ENCODE measurements at regions not wholly inside any gene's neighbourhood (a gene's known extent, or its start where the extent isn't known, plus 50 kb on each side); places are given as distances from the start of the nearest gene placed in this dataset.

- H3K36me3 ChIP-seq (ENCODE audit: control insufficient read depth, insufficient read depth, low read length), result no peaks in the 10 kb centered on the region
- H3K27me3 ChIP-seq (ENCODE audit: control insufficient read depth, insufficient read depth, low read length), result no peaks in the 10 kb centered on the region
- no peaks in the 10 kb centered on the region for H3K9me3 ChIP-seq (ENCODE audit: control insufficient read depth, low read length)
- no peak overlapping the region for H3K27ac ChIP-seq
- H3K4me2 ChIP-seq (ENCODE audit: low read length), result no peak overlapping the region
- no peak overlapping the region for H3K9ac ChIP-seq
- H3K4me3 ChIP-seq (ENCODE audit: low read depth, low read length), result no peak overlapping the region
- H3K79me2 ChIP-seq, result no peaks in the 10 kb centered on the region
- H3K4me1 ChIP-seq, result no peaks in the 10 kb centered on the region
- no peak for TF ChIP-seq CTCF (IDR thresholded peaks at IDR 0.05)
- no peak overlapping the region for H2AFZ ChIP-seq
These were observed 109.5 kb upstream of the PKP2 start for GRCh38 chr12:33006106-33006505.

GRCh38 chr12:33000016-33000415, 103.4 kb upstream of the PKP2 start:
- Histone ChIP-seq H3K4me3 (ENCODE audit: low read depth, low read length) (no peak overlapping the region), H3K9ac (no peak overlapping the region), H3K79me2 (no peaks in the 10 kb centered on the region), H3K27ac (no peak overlapping the region), H3K4me2 (ENCODE audit: low read length) (no peak overlapping the region), H3K4me1 (no peaks in the 10 kb centered on the region), H3K36me3 (ENCODE audit: control insufficient read depth, insufficient read depth, low read length) (no peaks in the 10 kb centered on the region), H3K27me3 (ENCODE audit: control insufficient read depth, insufficient read depth, low read length) (no peaks in the 10 kb centered on the region), H2AFZ (no peak overlapping the region), H3K9me3 (ENCODE audit: control insufficient read depth, low read length) (no peaks in the 10 kb centered on the region)
- TF ChIP-seq CTCF (IDR thresholded peaks at IDR 0.05), result no peak

GRCh38 chr12:32997471-32997870, 100.9 kb upstream of the PKP2 start:
- H2AFZ ChIP-seq, result no peak overlapping the region
- no peaks in the 10 kb centered on the region for H3K9me3 ChIP-seq (ENCODE audit: control insufficient read depth, low read length)
- no peak overlapping the region for H3K27ac ChIP-seq
- no peaks in the 10 kb centered on the region for H3K27me3 ChIP-seq (ENCODE audit: control insufficient read depth, insufficient read depth, low read length)
- no peaks in the 10 kb centered on the region for H3K79me2 ChIP-seq
- no peak for TF ChIP-seq CTCF (IDR thresholded peaks at IDR 0.05)
- no peak overlapping the region for H3K9ac ChIP-seq
- H3K4me1 ChIP-seq, result no peaks in the 10 kb centered on the region
- H3K4me2 ChIP-seq (ENCODE audit: low read length), result no peak overlapping the region
- H3K4me3 ChIP-seq (ENCODE audit: low read depth, low read length), result no peak overlapping the region
- H3K36me3 ChIP-seq (ENCODE audit: control insufficient read depth, insufficient read depth, low read length), result no peaks in the 10 kb centered on the region

- H3K79me2 ChIP-seq, result no peaks in the 10 kb centered on the region
- H3K4me1 ChIP-seq, result no peaks in the 10 kb centered on the region
- no peak overlapping the region for H3K4me3 ChIP-seq (ENCODE audit: low read depth, low read length)
- no peaks in the 10 kb centered on the region for H3K36me3 ChIP-seq (ENCODE audit: control insufficient read depth, insufficient read depth, low read length)
- no peak for TF ChIP-seq CTCF (IDR thresholded peaks at IDR 0.05)
- H3K27ac ChIP-seq, result no peak overlapping the region
- H3K27me3 ChIP-seq (ENCODE audit: control insufficient read depth, insufficient read depth, low read length), result no peaks in the 10 kb centered on the region
- no peak overlapping the region for H3K4me2 ChIP-seq (ENCODE audit: low read length)
- H3K9me3 ChIP-seq (ENCODE audit: control insufficient read depth, low read length), result no peaks in the 10 kb centered on the region
- H3K9ac ChIP-seq, result no peak overlapping the region
- no peak overlapping the region for H2AFZ ChIP-seq
These were observed 99.0 kb upstream of the PKP2 start for GRCh38 chr12:32995623-32996022.

- Histone ChIP-seq H2AFZ (no peak overlapping the region), H3K9me3 (ENCODE audit: control insufficient read depth, low read length) (no peaks in the 10 kb centered on the region), H3K4me2 (ENCODE audit: low read length) (no peak overlapping the region), H3K36me3 (ENCODE audit: control insufficient read depth, insufficient read depth, low read length) (no peaks in the 10 kb centered on the region), H3K27ac (no peak overlapping the region), H3K4me1 (no peaks in the 10 kb centered on the region), H3K27me3 (ENCODE audit: control insufficient read depth, insufficient read depth, low read length) (no peaks in the 10 kb centered on the region), H3K4me3 (ENCODE audit: low read depth, low read length) (no peak overlapping the region), H3K79me2 (no peaks in the 10 kb centered on the region), H3K9ac (no peak overlapping the region)
- no peak for TF ChIP-seq CTCF (IDR thresholded peaks at IDR 0.05)
These were observed 96.8 kb upstream of the PKP2 start for GRCh38 chr12:32993404-32993803.

Measured in parathyroid adenoma (tissue), 2 donors.